ENCODE measurements at regions not wholly inside any gene's neighbourhood (a gene's known extent, or its start where the extent isn't known, plus 50 kb on each side); places are given as distances from the start of the nearest gene placed in this dataset. TPM values are rescaled to one million over a fixed set of nuclear protein-coding genes. Genes with fewer than 3 reads are reported as not detected.

DNA sequence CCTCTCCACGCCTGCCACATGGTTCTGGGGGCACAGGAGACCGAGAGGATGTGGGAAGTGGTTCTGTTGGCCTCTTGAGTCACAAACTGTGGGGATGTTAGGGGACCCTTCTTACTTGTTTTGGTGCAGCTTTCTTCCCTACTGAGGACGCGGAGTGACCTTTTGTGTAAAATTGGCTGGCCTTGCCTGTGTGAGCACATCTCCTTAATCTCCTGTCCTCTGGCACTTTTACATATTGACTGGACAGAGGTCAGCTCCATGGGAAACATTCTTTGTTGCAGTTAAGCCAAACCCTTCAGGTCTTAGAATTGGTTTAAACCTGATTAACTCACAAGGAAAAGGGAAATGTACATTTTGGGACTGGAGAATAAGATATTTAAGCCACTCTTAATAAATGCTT is 51.2 kb upstream of the TENM4 start:
- TF ChIP-seq CTCF (IDR thresholded peaks at IDR 0.05; ENCODE audit: unreplicated experiment), result no peak
- no peak overlapping the region for H3K27ac Mint-ChIP-seq (ENCODE audit: unreplicated experiment)
- H3K4me3 Mint-ChIP-seq (ENCODE audit: unreplicated experiment), result no peak overlapping the region
- H3K27me3 Mint-ChIP-seq (ENCODE audit: unreplicated experiment), result peaks cover 2% of the 10 kb centered on the region
- H3K4me1 Mint-ChIP-seq (ENCODE audit: unreplicated experiment), result no peaks in the 10 kb centered on the region
- DNase-seq (ENCODE audit: low spot score), result no peak
- H3K36me3 Mint-ChIP-seq (ENCODE audit: low read depth, unreplicated experiment), result no peaks in the 10 kb centered on the region
- H3K9me3 Mint-ChIP-seq (ENCODE audit: unreplicated experiment), result no peaks in the 10 kb centered on the region

Small RNA genes lying in the stretch of these regions (microRNA-seq; reads per million reads assigned to microRNA genes)
- not detected for gene MIR4300 (ENCODE audit: unreplicated experiment)
